ENCODE measurements at regions not wholly inside any gene's neighbourhood (a gene's known extent, or its start where the extent isn't known, plus 50 kb on each side); places are given as distances from the start of the nearest gene placed in this dataset.
"Not testable (repeated sequence)": the region's sequence is repeated elsewhere in the genome, so short reads cannot be mapped to it uniquely, and the experiment has no call there.

- TF ChIP-seq CTCF (IDR thresholded peaks at IDR 0.05; ENCODE audit: insufficient read depth, low read length); REST (IDR thresholded peaks at IDR 0.05; ENCODE audit: insufficient replicate concordance, low read depth); POLR2AphosphoS5 (IDR thresholded peaks at IDR 0.05; ENCODE audit: low read depth); GABPA (IDR thresholded peaks at IDR 0.05; ENCODE audit: low read depth): not testable (repeated sequence)
Observed at GRCh38 chr7:65602495-65602894, 228.8 kb downstream of the ZNF92 start.

All from HL-60 (cell line).